Mammary epithelial cell (primary cell): ENCODE measurements at regions not wholly inside any gene's neighbourhood (a gene's known extent, or its start where the extent isn't known, plus 50 kb on each side); places are given as distances from the start of the nearest gene placed in this dataset.

Experiments
- CTCF ChIP-seq, 2 donors: IDR thresholded peaks in 1 of 2; conservative IDR thresholded peaks in 1 of 2; 2 replicates each; pipeline ENCODE4 v1.5.1; 2011 to 2012; ENCODE audit warnings: inconsistent platforms in 2 of 2, low read length in 2 of 2, mild to moderate bottlenecking in 2 of 2, control low read depth in 1 of 2, low read depth in 1 of 2; ENCODE audit not compliant: insufficient read depth in 1 of 2; ENCODE audit errors: extremely low read depth in 1 of 2
- EZH2 ChIP-seq: IDR thresholded peaks from 2 replicates; pipeline ENCODE4 v1.6.1; 2012; ENCODE audit warnings: low read length, inconsistent platforms, borderline replicate concordance

DNA sequence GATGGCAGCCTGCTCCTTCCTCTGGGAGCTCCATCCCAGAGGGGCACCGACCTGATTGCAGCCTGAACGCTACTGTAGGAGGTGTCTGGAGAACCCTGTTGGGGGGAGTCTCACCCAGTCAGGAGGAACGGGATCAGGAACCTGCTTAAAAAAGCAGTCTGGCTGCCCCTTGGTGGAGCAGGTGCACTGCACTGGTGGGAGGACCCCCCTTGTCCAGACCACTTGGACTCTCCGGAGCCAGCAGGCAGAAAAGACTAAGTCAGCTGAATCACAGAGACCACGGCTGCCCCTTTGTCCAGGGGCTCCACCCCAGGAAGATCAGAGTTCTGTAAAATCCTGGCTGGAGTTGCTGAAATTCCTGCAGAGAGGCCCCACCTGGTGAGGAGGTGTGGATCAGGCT is 67.3 kb upstream of the MAGEB18 start:
- TF ChIP-seq CTCF (conservative IDR thresholded peaks at IDR 0.05 in 1 of 2, IDR thresholded peaks at IDR 0.05 in 1 of 2; ENCODE audit: extremely low read depth in 1 of 2, insufficient read depth in 1 of 2, low read depth in 1 of 2, low read length in 2 of 2) (no peak), EZH2 (no peak)
